IMR-90 (cell line): ENCODE measurements at regions not wholly inside any gene's neighbourhood (a gene's known extent, or its start where the extent isn't known, plus 50 kb on each side); places are given as distances from the start of the nearest gene placed in this dataset.

Source experiments
- ATAC-seq: fragments of 200-7000 bp; cut with Tn5 transposase; 2 replicates; pipeline ENCODE4 v1.9.1; 2020; ENCODE audit warnings: low read depth, mild to moderate bottlenecking, moderate library complexity
- BruUV-seq: library from RNA; stranded (reverse); fragments of 400-500 nt; replicated peaks from 2 replicates; lab custom pipeline; 2021; lab: Mats Ljungman, UMichigan
- CTCF ChIA-PET: fragments of 300-600 bp; formaldehyde crosslinking; extraction: SDS; loops from one replicate; lab custom pipeline; 2021; ENCODE audit warnings: antibody characterized with exemption; lab: Yijun Ruan, JAX
- POLR2A ChIA-PET: fragments of 300-600 bp; sonication (Branson Sonifier 250); formaldehyde crosslinking; loops from one replicate; lab custom pipeline; 2022; ENCODE audit warnings: antibody characterized with exemption; ENCODE audit not compliant: unreplicated experiment; lab: Charles Lee
- DNase-seq: peaks from one replicate; pipeline ENCODE4 v3.0.0; 2013
- H2AFZ ChIP-seq: replicated peaks from 2 replicates; pipeline ENCODE3; 2013; ENCODE audit warnings: low read length, mild to moderate bottlenecking; ENCODE audit not compliant: poor library complexity
- H2AK5ac ChIP-seq: 2 replicates; pipeline ENCODE4 v1.6.1; 2013; ENCODE audit warnings: low read depth, low read length, inconsistent platforms
- H2AK9ac ChIP-seq: replicated peaks from 2 replicates; pipeline ENCODE3; 2013; ENCODE audit warnings: mild to moderate bottlenecking, low read depth, low read length, moderate library complexity; ENCODE audit not compliant: poor library complexity
- H2BK120ac ChIP-seq: 2 replicates; pipeline ENCODE4 v1.6.1; 2013; ENCODE audit warnings: low read depth, low read length, inconsistent platforms
- H2BK15ac ChIP-seq: 3 replicates; pipeline ENCODE4 v1.6.1; 2013; ENCODE audit warnings: low read depth, low read length, inconsistent platforms
- H2BK20ac ChIP-seq: 2 replicates; pipeline ENCODE4 v1.6.1; 2013; ENCODE audit warnings: low read depth, mild to moderate bottlenecking, inconsistent platforms, low read length, moderate library complexity
- H2BK5ac ChIP-seq: 2 replicates; pipeline ENCODE4 v1.6.1; 2013; ENCODE audit warnings: mild to moderate bottlenecking, low read depth, low read length, inconsistent platforms; ENCODE audit not compliant: poor library complexity, severe bottlenecking
- H3K14ac ChIP-seq: replicated peaks from 2 replicates; pipeline ENCODE4 v1.6.1; 2013; ENCODE audit warnings: low read depth, low read length, inconsistent platforms
- H3K18ac ChIP-seq: 2 replicates; pipeline ENCODE4 v1.6.1; 2013; ENCODE audit warnings: low read depth, low read length, control low read depth
- H3K23ac ChIP-seq: 2 replicates; pipeline ENCODE4 v1.6.1; 2013; ENCODE audit warnings: low read depth, low read length, inconsistent platforms
- H3K27ac ChIP-seq: 2 replicates; pipeline ENCODE4 v1.5.1; 2013; ENCODE audit warnings: mild to moderate bottlenecking, control low read depth, low read length; ENCODE audit not compliant: insufficient read depth
- H3K27me3 ChIP-seq: 2 replicates; pipeline ENCODE4 v1.6.1; 2013; ENCODE audit warnings: low read length; ENCODE audit not compliant: control insufficient read depth, insufficient read depth
- H3K36me3 ChIP-seq: 2 replicates; pipeline ENCODE4 v1.6.1; 2013; ENCODE audit warnings: low read length, mixed read lengths; ENCODE audit not compliant: control insufficient read depth, insufficient read depth
- H3K4ac ChIP-seq: 2 replicates; pipeline ENCODE4 v1.6.1; 2013; ENCODE audit warnings: low read depth, low read length, inconsistent platforms
- H3K4me1 ChIP-seq: 2 replicates; pipeline ENCODE4 v1.6.1; 2013; ENCODE audit warnings: low read length, mixed read lengths; ENCODE audit not compliant: control insufficient read depth, insufficient read depth
- H3K4me2 ChIP-seq: 2 replicates; pipeline ENCODE4 v1.6.1; 2013; ENCODE audit warnings: low read depth, mild to moderate bottlenecking, control low read depth, low read length, moderate library complexity
- H3K4me3 ChIP-seq: 2 replicates; pipeline ENCODE4 v1.5.1; 2013; ENCODE audit warnings: low read depth, mild to moderate bottlenecking, control low read depth, low read length, moderate library complexity; ENCODE audit not compliant: insufficient read depth
- H3K56ac ChIP-seq: 2 replicates; pipeline ENCODE4 v1.6.1; 2013; ENCODE audit warnings: low read length, inconsistent platforms; ENCODE audit not compliant: insufficient read depth; ENCODE audit errors: extremely low read depth
- H3K79me1 ChIP-seq, 2 experiments: 2 replicates each; pipeline ENCODE4 v1.6.1; 2013; ENCODE audit warnings: low read length in 2 of 2, inconsistent platforms in 1 of 2, low read depth in 1 of 2
- H3K9ac ChIP-seq: 2 replicates; pipeline ENCODE4 v1.6.1; 2013; ENCODE audit warnings: low read depth, low read length, control low read depth
- H3K9me1 ChIP-seq: 2 replicates; pipeline ENCODE4 v1.6.1; 2013; ENCODE audit warnings: low read length, inconsistent platforms; ENCODE audit not compliant: insufficient read depth
- H3K9me3 ChIP-seq: 2 replicates; pipeline ENCODE4 v1.6.1; 2013; ENCODE audit warnings: low read length; ENCODE audit not compliant: control insufficient read depth, insufficient read depth
- H4K20me1 ChIP-seq: 2 replicates; pipeline ENCODE4 v1.6.1; 2013; ENCODE audit warnings: low read length, inconsistent platforms; ENCODE audit not compliant: insufficient read depth
- H4K5ac ChIP-seq: 2 replicates; pipeline ENCODE4 v1.6.1; 2013; ENCODE audit warnings: mild to moderate bottlenecking, low read depth, low read length, control low read depth
- H4K8ac ChIP-seq, 2 experiments: 2 replicates each; pipeline ENCODE4 v1.6.1; 2013; ENCODE audit warnings: low read depth in 2 of 2, low read length in 2 of 2, control low read depth in 1 of 2, inconsistent platforms in 1 of 2
- H4K91ac ChIP-seq: 2 replicates; pipeline ENCODE4 v1.6.1; 2013; ENCODE audit warnings: low read depth, low read length, inconsistent platforms; ENCODE audit not compliant: insufficient read depth
- CEBPB ChIP-seq: IDR thresholded peaks from 2 replicates; pipeline ENCODE4 v1.6.1; 2012; ENCODE audit warnings: low read depth, low read length, improper control_type of control experiment
- CHD1 ChIP-seq: IDR thresholded peaks from 2 replicates; pipeline ENCODE4 v1.6.1; 2012; ENCODE audit warnings: low read depth, low read length, improper control_type of control experiment
- ELK1 ChIP-seq: fragments of 150-350 bp; IDR thresholded peaks from 2 replicates; pipeline ENCODE4 v1.6.1; 2016; ENCODE audit warnings: low read depth, mild to moderate bottlenecking, low read length, moderate library complexity, borderline replicate concordance
- RCOR1 ChIP-seq: IDR thresholded peaks from 2 replicates; pipeline ENCODE4 v1.6.1; 2012; ENCODE audit warnings: mild to moderate bottlenecking, low read length, improper control_type of control experiment; ENCODE audit not compliant: insufficient replicate concordance
- SMC3 ChIP-seq: fragments of 150-350 bp; IDR thresholded peaks from 2 replicates; pipeline ENCODE4 v1.6.1; 2016; ENCODE audit warnings: low read depth, mild to moderate bottlenecking, antibody characterized with exemption, low read length, moderate library complexity
- WGBS, 2 experiments: methylation state at CpG; one replicate each; pipeline versions ENCODE4 v1.1.5 to v1.1.7; 2013; ENCODE audit warnings: missing lambda C conversion rate in 2 of 2; ENCODE audit not compliant: insufficient read length in 1 of 2; ENCODE audit errors: extremely low coverage in 2 of 2; 5-methylcytosine and 5-hydroxymethylcytosine counted together
- dilution Hi-C: fragments of 300-500 bp; cut with HindIII; formaldehyde crosslinking; loops from one replicate; pipeline ENCODE4 v1.14.3; 2018; ENCODE audit warnings: low sequenced_read_pairs; ENCODE audit not compliant: unreplicated experiment
- in situ Hi-C: fragments of 300-500 bp; cut with MboI; formaldehyde crosslinking; loops from 3 replicates; pipeline ENCODE4 v1.14.3; 2019; ENCODE audit warnings: low sequenced_read_pairs, inconsistent platforms, mixed read lengths
- intact Hi-C: fragments of 100-400 bp; cut with micrococcal nuclease; formaldehyde crosslinking; loops from 2 replicates; pipeline ENCODE4 v1.10.0; 2022

- Histone ChIP-seq H3K4me3 (no peak overlapping the region), H3K4me2 (no peak overlapping the region), H3K9ac (no peak overlapping the region), H3K9me1 (no peaks in the 10 kb centered on the region), H4K20me1 (no peaks in the 10 kb centered on the region), H2BK20ac (no peak overlapping the region), H3K27ac (no peak overlapping the region), H3K4me1 (no peaks in the 10 kb centered on the region), H2BK5ac (no peak overlapping the region), H3K36me3 (no peaks in the 10 kb centered on the region), H3K14ac (no peak overlapping the region), H3K79me1 (no peaks in the 10 kb centered on the region), H3K4ac (no peak overlapping the region), H2BK120ac (no peak overlapping the region), H2AFZ (no peak overlapping the region), H3K18ac (no peak overlapping the region), H3K9me3 (0 out of 2 replicates have a peak, but pooled peaks cover 1% of the 10 kb centered on the region), H2AK5ac (no peak overlapping the region), H4K91ac (no peak overlapping the region), H3K27me3 (no peaks in the 10 kb centered on the region), H4K8ac (no peak overlapping the region), H3K23ac (no peak overlapping the region), H2BK15ac (no peak overlapping the region), H2AK9ac (no peak overlapping the region), H4K5ac (no peak overlapping the region), H3K56ac (no peak overlapping the region)
- TF ChIP-seq CEBPB (no peak), RCOR1 (no peak), ELK1 (no peak), SMC3 (no peak), CHD1 (no peak)
- POLR2A ChIA-PET: no interaction called here
- no peak for DNase-seq
- ATAC-seq: no peak
- dilution Hi-C loops (no loop called here), intact Hi-C loops (no loop called here), in situ Hi-C loops (no loop called here)
- no TSS peak for BruUV-seq
- CTCF ChIA-PET: no interaction called here
- WGBS, 2 experiments: 30% methylated on average over 2 of the region's 5 CpGs; no CpG with 5 or more reads in 1 of the 2 experiments
These were observed 114.9 kb downstream of the DSC3 start for GRCh38 chr18:30927517-30928075.
